ENCODE measurements at regions not wholly inside any gene's neighbourhood (a gene's known extent, or its start where the extent isn't known, plus 50 kb on each side); places are given as distances from the start of the nearest gene placed in this dataset.

DNA sequence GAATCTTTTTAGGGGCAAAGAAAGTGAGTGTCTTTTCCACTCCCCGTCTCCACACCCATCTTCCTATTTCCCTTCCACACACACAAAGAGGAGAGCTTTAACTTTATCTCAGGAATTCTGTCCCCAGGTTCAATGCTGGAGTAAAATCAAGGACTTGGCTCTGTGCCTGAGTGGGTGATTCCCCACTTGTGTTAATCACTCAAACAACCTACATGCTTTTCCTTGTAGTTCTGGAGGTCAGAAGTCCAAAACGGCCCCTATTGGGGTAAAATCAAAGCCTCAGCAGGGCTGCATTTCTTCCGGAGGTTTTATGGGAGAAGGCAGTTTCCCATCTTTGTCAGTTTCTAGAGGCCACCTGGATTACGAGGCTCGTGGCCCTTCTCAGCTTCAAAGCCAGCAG lies 422.3 kb upstream of the RBFOX1 start:
- no peak overlapping the region for H2BK20ac ChIP-seq (ENCODE audit: low read depth, low read length)
- no peaks in the 10 kb centered on the region for H3K4me1 ChIP-seq (ENCODE audit: control insufficient read depth, insufficient read depth, low read length)
- H4K20me1 ChIP-seq (ENCODE audit: insufficient read depth, low read length), result no peaks in the 10 kb centered on the region
- POLR2A ChIA-PET (ENCODE audit: unreplicated experiment), result no interaction called here
- no peaks in the 10 kb centered on the region for H3K36me3 ChIP-seq (ENCODE audit: control insufficient read depth, insufficient read depth, low read length)
- H2AFZ ChIP-seq (replicated peaks; ENCODE audit: low read length, poor library complexity), result no peak overlapping the region
- dilution Hi-C loops (cut with HindIII; ENCODE audit: low sequenced_read_pairs, unreplicated experiment), result no loop called here
- no peak overlapping the region for H3K4me2 ChIP-seq (ENCODE audit: low read depth, low read length)
- no peak overlapping the region for H3K4me3 ChIP-seq (ENCODE audit: insufficient read depth, low read depth, low read length)
- H4K5ac ChIP-seq (ENCODE audit: low read depth, low read length), result no peak overlapping the region
- H3K14ac ChIP-seq (replicated peaks; ENCODE audit: low read depth, low read length), result no peak overlapping the region
- no CpG with 5 or more reads among the region's 5 CpGs for WGBS, 2 experiments (ENCODE audit: extremely low coverage in 2 of 2, insufficient read length in 1 of 2)
- intact Hi-C loops (cut with micrococcal nuclease), result no loop called here
- H2BK5ac ChIP-seq (ENCODE audit: low read depth, low read length, poor library complexity, severe bottlenecking), result no peak overlapping the region
- peaks cover 19% of the 10 kb centered on the region; the same call in 1 of the 2 replicates for H3K9me3 ChIP-seq (ENCODE audit: control insufficient read depth, insufficient read depth, low read length)
- H4K8ac ChIP-seq (ENCODE audit: low read depth in 2 of 2, low read length in 2 of 2), result no peak overlapping the region
- TF ChIP-seq RCOR1 (IDR thresholded peaks at IDR 0.05; ENCODE audit: insufficient replicate concordance, low read length) (no peak), MAFK (IDR thresholded peaks at IDR 0.05; ENCODE audit: low read depth, low read length) (no peak), RAD21 (IDR thresholded peaks at IDR 0.05; ENCODE audit: low read length) (no peak), RFX5 (IDR thresholded peaks at IDR 0.05; ENCODE audit: low read depth, low read length) (no peak), USF2 (IDR thresholded peaks at IDR 0.05; ENCODE audit: low read depth, low read length) (no peak)
- TF ChIP-seq, protein P1, sequence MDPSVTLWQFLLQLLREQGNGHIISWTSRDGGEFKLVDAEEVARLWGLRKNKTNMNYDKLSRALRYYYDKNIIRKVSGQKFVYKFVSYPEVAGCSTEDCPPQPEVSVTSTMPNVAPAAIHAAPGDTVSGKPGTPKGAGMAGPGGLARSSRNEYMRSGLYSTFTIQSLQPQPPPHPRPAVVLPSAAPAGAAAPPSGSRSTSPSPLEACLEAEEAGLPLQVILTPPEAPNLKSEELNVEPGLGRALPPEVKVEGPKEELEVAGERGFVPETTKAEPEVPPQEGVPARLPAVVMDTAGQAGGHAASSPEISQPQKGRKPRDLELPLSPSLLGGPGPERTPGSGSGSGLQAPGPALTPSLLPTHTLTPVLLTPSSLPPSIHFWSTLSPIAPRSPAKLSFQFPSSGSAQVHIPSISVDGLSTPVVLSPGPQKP (IDR thresholded peaks at IDR 0.05; ENCODE audit: borderline replicate concordance, low read depth, low read length), result no peak
- no peaks in the 10 kb centered on the region for H3K9me1 ChIP-seq (ENCODE audit: insufficient read depth, low read length)
- no peak overlapping the region for H2AK5ac ChIP-seq (ENCODE audit: low read depth, low read length)
- CTCF ChIA-PET, result no interaction called here
- H4K91ac ChIP-seq (ENCODE audit: insufficient read depth, low read depth, low read length), result no peak overlapping the region
- H3K23ac ChIP-seq (ENCODE audit: low read depth, low read length), result no peak overlapping the region
- H3K4ac ChIP-seq (ENCODE audit: low read depth, low read length), result no peak overlapping the region
- in situ Hi-C loops (cut with MboI; ENCODE audit: low sequenced_read_pairs), result no loop called here
- H3K27ac ChIP-seq (ENCODE audit: insufficient read depth, low read length), result no peak overlapping the region
- H3K56ac ChIP-seq (ENCODE audit: extremely low read depth, insufficient read depth, low read length), result no peak overlapping the region
- no peak overlapping the region for H2BK15ac ChIP-seq (ENCODE audit: low read depth, low read length)
- no peak overlapping the region for H3K18ac ChIP-seq (ENCODE audit: low read depth, low read length)
- H3K27me3 ChIP-seq (ENCODE audit: control insufficient read depth, insufficient read depth, low read length), result no peaks in the 10 kb centered on the region
- DNase-seq, result no peak
- no peak overlapping the region for H2AK9ac ChIP-seq (replicated peaks; ENCODE audit: low read depth, low read length, poor library complexity)
- H3K79me1 ChIP-seq (ENCODE audit: low read depth in 1 of 2, low read length in 2 of 2), result no peaks in the 10 kb centered on the region
- H3K9ac ChIP-seq (ENCODE audit: low read depth, low read length), result no peak overlapping the region
- no TSS peak for BruUV-seq (replicated peaks)
- no peak for ATAC-seq (ENCODE audit: low read depth)
- H2BK120ac ChIP-seq (ENCODE audit: low read depth, low read length), result no peak overlapping the region
